Medulla oblongata (tissue), 1 donor: ENCODE measurements at regions not wholly inside any gene's neighbourhood (a gene's known extent, or its start where the extent isn't known, plus 50 kb on each side); places are given as distances from the start of the nearest gene placed in this dataset.
"Not testable (repeated sequence)": the region's sequence is repeated elsewhere in the genome, so short reads cannot be mapped to it uniquely, and the experiment has no call there.

Source experiments
- DNase-seq: peaks from one replicate; pipeline ENCODE4 v3.0.0-alpha.2; 2015; ENCODE audit errors: extremely low spot score

DNA sequence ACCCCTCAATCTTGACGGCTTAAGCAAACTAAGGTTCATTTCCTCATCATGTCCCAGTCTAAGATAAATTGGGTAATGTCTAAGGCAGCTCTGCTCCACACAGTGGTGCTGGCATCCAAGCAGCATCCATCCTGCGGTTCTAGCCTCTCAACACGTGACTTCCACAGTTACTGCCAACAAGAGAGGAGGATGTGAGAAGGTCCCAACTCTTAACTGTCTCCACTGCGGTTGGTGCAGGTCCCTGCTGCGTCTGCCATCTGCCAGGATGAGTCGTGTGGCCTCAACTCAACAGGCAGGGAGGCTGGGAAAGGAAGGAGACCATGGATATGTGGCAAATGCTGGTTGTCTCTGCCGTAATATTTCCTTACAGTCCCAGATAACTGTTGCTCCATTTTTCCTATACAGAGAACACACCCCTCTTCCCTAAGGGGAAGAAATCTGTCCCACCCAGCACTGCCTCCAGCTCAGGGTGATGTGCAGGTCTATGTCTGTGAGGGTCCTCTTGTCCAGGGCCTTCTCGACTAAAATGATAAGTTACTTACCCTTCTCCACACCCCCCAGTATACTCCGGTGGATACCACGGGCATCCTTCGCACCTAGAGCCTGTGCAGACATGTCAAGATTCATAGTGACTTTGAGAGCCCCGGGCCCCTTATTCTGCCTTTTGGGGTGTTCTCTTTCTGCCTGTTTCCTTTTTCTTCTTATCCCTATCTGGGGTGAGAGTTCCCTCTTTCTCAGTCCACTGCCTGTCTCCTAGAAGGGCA is 64.7 kb downstream of the KCNJ18 start:
- DNase-seq: no peak

DNA sequence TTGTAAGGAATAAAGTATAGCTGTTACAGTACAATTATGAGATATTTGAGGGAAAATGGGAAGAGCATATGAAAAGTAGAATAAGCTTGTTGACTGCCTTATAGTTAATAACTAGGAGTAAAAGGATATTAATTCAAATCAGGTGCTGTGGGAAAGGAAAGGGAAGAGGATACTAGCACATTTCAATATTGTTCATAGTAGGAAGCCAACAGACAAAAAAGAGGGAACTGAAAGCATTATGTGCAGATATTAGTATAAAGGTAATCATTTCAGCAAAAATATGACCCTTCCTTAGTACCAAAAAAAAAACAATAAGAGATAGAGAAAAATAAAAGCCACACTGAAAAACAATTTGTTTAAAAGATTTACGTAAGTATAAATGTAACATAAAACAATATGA is 67.3 kb downstream of the KCNJ18 start:
- not testable (repeated sequence) for DNase-seq

DNA sequence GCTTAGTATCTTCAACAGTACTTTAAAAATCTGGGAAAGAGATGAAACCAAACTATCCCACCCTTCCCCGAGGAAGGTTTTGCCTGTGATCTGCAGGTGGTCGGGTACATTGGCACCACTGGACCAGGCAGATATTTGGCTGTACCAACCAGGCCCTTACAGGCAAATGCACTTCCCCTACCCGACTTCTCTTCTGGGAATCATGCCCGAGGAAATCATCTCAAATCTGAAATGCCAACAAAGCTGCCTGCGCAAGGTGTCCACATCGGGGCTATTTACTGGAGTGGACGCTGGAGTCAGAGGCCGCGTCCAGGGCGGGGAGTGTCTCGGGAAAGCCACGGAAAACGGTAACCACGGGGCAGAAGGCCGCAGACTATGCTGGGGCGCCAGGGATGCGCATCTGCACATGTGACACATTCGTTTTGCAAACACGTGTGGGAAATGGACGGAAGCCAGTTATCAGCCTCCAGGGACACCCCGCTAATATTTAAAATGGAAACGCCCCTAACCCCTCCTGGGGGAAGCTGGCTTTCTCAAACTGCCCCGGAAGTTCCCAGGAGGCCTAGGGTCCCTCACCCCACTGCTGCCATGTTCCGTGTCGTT is 71.5 kb downstream of the KCNJ18 start:
- DNase-seq: not testable (repeated sequence)

DNA sequence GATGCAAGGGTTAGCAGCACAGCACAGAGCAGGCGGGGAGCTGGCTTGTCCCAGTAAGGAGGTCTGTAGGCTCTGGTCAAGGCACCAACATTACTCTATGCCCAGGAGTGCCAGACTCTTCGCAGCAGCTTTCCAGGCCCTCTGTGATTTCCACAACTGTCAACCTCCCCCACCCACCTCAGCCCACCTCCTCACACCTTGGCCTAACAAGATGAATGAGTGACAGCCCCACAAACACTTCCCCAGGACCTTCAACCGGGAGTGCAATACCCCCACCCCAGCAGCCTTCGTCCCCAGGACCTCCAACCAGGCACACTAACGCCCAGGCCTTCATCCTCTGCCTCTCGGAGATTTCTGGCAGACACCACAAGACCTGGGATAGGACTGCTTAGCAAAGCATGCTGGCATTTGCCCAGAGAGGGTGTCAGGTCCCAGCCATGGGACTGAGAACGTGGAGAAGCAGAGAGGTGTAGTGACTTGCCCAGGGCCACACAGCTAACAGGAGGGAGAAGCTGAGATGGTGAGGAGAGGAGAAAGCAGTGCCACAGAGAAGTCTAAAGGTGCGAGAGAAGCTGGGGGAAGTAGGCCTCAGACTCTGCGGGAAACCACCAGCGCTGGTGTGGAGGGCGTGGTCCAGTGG is 73.4 kb downstream of the KCNJ18 start:
- not testable (repeated sequence) for DNase-seq

DNA sequence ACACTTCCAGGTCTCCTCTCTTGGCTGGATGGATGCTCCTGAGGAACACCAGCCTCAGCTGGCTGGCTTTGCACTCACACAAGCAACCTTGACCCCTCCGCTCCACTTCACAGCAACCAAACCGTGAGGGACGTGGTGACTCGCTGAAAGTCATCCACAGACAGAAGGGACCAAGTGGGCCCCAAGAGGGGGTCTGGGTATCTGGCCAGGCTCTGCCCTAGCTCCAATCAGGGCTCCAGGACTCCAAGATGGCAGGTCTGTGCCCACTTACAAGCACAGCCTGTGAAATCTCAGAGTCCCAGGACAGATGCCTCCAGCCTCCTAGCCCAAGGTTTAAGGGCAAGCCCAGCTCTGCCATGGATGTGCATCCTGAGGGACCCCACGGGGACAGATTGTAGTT is 74.2 kb downstream of the KCNJ18 start:
- not testable (repeated sequence) for DNase-seq

DNA sequence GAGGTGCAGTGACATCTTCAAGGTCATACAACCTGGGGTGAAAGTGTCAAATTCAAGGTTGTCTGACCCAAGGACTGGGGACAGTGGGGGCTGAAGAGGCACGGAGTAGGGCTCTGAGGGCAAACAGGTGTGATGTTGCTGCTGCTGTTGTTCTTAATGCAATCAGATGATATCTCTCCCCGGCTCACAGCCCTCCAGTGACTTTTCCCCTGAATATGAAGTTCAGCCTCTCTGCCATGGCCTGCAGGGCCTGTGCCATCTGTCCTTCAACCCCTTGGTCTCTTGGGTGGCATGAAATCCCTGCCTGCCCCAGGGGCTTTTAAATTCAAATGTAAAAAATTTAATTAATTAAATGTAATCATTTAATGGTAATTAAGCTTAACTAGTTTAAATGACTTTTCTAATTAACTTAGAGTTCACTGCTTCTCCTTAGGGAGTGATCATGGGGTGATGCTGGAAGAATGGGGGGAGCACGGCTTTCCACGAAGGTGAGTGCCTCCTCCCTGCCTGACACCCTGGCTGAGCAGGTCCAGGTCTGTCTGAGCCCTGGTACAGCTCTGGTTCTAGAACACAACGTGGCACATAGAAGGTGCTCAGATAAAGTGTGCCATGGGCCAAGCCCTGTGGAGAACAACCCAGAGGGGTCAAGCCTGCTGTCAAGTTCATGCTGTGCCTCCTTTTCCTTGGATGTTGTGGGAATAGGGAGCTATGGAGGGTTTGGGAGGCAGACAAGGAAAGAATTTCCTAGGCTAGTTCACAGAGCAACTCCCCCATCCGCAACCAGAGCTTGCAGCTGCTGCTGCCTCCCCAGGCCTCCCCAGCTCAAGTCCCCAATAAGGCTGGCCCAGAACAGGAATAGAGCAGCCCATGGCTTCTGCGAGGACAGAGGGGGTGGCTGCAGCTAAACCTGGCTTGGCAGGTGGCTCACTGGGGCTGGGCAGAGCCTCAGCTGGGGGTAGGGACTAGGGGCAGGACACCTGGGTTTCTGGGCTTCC is 75.1 kb downstream of the KCNJ18 start:
- not testable (repeated sequence) for DNase-seq

GRCh38 chr17:21768244-21768643 is 75.9 kb downstream of the KCNJ18 start:
- DNase-seq: not testable (repeated sequence)

GRCh38 chr17:21768729-21769462 is 76.6 kb downstream of the KCNJ18 start:
- not testable (repeated sequence) for DNase-seq

DNA sequence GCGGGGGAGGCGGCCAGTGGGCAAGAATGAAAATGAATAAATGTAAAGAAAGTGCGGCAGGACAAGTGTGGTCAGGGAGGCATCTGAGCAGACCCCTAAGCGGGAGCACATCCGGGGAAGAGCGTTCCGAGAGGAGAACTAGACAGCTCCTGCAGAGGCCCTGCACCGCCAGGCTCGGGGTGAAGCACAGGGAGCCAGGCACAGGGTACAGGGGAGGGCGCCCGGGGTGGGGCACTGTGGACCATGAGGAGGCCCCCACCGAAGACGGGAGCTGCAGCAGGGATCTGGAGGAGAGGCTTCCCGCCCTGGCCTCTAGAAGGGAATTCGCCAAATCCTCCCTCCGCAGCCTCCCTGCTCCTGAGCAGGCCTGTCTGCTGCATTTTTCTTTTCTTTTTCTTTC is 77.5 kb downstream of the KCNJ18 start:
- not testable (repeated sequence) for DNase-seq

DNA sequence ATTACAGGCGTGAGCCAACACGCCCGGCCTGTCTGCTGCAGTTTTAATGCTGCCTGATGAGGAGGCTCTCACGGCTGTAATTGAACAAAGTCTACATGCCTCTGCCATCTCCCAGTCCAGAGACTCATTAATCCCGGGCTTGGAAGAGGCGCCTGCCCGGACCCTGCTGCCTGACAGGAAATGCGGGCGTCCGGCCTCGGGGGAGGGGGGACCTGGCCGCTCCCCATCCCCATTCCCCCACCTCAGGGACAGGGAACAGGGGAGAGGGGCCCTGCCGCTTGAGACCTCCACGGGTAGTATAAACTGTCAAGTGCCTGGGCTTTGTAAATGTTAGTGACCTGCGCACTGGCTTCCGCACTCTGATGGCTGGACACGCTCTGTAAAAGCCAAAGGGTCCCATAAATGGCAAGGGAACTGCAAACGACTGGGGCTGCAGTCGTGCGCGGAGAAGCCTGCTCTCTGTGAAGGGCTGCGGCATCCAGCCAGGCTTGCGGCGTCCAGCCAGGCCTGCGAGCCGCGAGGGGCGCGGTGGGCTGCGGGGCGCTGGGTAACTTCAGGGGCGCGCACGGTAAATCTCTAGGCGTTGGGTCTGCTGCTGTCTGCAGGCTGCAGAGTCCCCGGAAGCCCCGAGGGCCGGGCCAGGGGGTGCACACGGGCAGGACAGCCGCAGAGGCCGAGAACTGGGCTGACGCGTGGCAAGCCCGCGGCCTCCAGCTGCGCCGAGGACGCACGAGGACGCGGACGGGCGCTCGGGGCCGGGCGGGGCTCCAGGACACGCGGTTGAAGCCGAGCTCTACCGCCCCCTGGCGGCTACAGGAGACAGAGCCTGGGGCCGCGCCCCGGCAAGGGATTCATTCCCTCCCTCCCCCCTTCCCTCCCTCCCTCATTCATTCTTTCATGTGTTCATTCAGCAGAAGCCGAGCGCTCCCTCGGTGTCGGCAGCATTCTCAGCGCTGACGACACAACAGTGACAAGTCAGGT is 78.4 kb downstream of the KCNJ18 start:
- not testable (repeated sequence) for DNase-seq

GRCh38 chr17:21772321-21772720 is 80.0 kb downstream of the KCNJ18 start:
- DNase-seq: no peak

- DNase-seq: not testable (repeated sequence)
Observed at GRCh38 chr17:21772991-21773713, 80.8 kb downstream of the KCNJ18 start.

- no peak for DNase-seq
Observed at GRCh38 chr17:21774263-21774662, 81.9 kb downstream of the KCNJ18 start.

DNA sequence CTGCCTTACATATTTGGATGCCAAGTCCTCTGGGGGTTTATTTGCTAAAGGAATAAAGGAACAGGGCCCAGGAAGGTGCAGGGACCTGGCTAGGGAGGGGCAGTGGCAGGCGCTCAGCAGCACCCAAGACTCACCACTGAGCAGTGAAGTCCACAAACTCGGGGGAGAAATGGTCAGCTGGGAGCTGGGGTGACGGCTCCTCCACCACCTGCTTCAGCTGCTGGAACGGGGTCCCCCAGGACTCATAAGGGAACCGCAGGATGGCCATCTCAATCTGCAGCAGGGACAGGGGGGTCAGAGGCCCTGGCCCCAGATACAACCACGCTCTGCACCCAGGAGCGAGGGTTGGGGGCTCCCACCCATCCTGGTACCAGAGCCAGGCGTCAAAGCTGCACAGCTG is 83.2 kb downstream of the KCNJ18 start:
- not testable (repeated sequence) for DNase-seq

- DNase-seq: not testable (repeated sequence)
Observed at GRCh38 chr17:21776921-21777320, 84.6 kb downstream of the KCNJ18 start.

- DNase-seq: not testable (repeated sequence)
Observed at GRCh38 chr17:21778866-21779265, 86.5 kb downstream of the KCNJ18 start.

DNA sequence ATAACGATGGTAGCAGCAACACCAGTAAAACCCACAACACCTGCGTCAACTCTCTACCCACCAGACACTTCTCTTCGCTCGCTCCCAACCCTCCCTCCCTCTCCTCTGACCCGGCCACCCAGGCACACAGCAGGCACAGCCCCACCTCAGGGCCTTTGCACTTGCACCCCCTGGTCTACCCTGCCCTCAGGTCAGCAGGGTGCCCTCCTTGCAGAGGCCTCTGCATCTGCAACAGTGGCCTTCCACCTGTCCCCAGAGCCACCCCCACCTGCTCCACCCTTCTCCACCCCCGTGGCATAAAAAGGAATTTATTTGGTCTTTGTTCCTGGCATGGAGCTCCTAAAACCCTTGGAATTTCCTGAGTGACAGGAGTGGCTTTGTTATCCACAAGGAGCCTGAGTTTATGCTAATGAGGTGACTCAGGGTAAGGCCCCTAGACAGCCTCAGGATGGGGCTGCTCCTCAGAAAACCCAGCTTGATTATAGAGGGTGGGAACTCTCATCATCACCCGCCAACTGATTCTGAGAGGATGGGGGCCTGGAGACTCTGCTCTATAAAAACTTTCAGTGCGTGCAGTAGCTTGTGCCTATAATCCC is 88.1 kb downstream of the KCNJ18 start:
- not testable (repeated sequence) for DNase-seq

- not testable (repeated sequence) for DNase-seq
Observed at GRCh38 chr17:21780919-21781665, 88.8 kb downstream of the KCNJ18 start.
